Astrocyte of the hippocampus (primary cell): ENCODE measurements at regions not wholly inside any gene's neighbourhood (a gene's known extent, or its start where the extent isn't known, plus 50 kb on each side); places are given as distances from the start of the nearest gene placed in this dataset.

Experiments
- DNase-seq: peaks from one replicate; pipeline ENCODE4 v3.0.0; 2011; ENCODE audit warnings: low read depth, low spot score

DNA sequence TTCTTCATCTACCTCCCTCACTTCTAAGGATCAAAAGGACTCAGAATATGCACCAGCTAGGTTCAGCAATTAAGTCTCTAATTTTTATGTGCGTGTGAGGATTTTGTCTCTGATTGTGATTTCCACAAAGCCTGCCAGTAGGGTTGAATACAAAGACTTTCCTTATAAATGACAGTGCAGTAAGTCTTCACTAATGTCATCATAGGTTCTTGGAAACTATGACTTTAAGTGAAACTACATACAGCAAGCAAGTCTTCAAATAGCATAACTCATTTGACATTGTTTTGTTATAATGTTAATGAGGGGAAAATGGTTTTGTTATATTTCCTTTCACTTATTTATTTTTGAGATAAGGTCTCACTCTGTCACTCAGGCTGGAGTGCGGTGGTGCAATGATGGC lies 526.3 kb upstream of the DCC start:
- no peak for DNase-seq

- no peak for DNase-seq
Observed at GRCh38 chr18:51821610-51822009, 518.4 kb upstream of the DCC start.

DNA sequence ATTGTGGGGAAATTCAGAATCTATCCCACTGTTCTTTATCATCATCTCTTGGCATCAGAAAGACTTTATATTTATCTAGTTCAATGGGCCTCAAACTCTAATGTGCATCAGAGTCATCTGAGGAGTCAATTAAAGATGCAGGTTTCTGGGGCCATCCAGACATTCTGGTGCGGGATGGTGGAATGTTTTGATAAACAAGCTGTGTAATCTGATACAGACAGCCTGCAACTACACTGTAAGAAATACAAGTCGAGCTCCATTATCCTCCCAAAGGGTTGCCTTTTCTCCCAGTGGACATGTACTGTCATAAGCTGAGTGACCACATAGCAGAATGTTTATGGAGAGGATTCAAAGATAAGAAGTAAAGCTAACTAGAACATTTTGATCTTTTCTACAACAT lies 515.3 kb upstream of the DCC start:
- DNase-seq: no peak

DNA sequence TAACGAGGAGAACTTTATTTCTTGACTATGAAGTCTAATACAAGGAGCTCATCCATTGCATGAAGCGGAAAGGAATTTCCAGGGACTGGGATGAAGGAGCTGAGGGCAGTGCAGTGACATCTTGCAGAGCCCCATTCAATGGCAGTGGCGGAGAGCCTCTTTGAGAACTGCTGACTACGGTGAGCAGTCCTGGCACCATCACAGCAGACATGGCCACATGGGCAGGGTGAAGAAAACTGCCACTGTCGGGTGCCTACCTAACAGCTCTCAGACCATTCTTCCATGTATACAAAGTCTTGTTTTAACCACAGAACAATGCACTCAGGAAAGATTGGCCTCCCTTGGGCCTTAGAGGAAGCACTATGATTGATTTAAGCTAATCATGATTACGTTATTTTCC lies 506.1 kb upstream of the DCC start:
- no peak for DNase-seq

DNA sequence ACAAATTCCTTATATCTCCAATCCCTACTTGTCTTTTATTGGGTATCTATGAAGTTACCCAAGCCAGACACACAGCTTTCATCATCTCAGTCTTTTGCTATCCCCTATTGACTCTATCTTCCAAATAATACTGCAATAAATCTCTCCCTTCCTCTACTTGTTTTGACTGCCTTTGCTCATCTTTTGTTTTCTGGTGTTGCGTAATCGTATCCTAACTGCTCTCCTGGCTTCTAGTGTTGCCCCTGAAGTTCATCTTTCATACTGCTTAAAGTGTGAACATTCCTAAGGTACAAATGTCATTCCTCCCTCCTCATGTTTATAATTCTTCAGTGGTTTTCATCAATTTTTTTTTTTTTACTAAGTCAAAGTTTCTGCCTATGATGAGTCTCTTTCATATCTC lies 491.3 kb upstream of the DCC start:
- DNase-seq: no peak

GRCh38 chr18:51852681-51853080 lies 487.3 kb upstream of the DCC start:
- peak; percentile 1 for DNase-seq

- DNase-seq: no peak
Observed at GRCh38 chr18:51857989-51858388, 482.0 kb upstream of the DCC start.

DNA sequence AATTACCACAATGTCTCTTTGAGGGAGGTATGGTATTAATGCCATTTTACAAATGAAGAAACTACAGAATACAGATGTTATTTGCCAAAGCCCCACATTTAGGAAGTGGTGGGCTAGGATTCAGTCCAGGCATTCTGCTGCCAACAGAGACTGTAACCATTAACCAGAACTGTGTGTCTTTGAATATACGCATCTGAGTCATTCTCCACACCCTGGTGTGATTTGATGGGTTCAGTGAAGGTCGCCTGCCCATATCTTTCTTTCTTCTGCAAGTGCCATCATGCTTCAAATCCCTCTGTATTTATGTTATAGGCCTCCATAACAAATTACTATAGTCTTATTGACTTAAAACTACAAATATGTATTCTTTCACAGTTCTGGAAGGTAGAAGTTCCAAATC lies 479.0 kb upstream of the DCC start:
- DNase-seq: no peak

- DNase-seq: no peak
Observed at GRCh38 chr18:51862051-51862715, 477.8 kb upstream of the DCC start.

DNA sequence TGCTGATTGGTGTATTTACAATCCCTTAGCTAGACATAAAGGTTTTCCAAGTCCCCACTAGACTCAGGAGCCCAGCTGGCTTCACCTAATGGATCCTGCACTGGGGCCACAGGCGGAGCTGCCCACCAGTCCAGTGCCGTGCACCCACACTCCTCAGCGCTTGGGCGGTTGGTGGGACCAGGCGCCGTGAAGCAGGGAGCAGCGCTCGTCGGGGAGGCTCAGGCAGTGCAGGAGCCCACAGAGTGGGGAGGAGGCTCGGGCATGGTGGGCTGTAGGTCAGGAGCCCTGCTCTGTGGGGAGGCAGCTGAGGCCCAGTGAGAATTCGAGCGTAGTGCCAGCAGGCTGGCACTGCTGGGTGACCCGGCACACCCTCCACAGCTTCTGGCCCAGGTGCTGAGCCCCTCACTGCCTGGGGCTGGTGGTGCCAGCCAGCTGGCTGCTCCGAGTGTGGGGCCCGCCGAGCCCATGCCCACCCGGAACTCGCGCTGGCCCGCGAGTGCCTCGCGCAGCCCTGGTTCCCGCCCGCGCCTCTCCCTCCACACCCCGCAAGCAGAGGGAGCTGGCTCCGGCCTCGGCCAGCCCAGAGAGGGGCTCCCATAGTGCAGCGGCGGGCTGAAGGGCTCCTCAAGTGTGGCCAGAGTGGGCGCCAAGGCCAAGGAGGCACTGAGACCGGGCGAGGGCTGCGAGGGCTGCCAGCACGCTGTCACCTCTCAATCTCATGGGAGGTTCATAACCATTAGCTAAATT lies 475.6 kb upstream of the DCC start:
- DNase-seq: no peak

DNA sequence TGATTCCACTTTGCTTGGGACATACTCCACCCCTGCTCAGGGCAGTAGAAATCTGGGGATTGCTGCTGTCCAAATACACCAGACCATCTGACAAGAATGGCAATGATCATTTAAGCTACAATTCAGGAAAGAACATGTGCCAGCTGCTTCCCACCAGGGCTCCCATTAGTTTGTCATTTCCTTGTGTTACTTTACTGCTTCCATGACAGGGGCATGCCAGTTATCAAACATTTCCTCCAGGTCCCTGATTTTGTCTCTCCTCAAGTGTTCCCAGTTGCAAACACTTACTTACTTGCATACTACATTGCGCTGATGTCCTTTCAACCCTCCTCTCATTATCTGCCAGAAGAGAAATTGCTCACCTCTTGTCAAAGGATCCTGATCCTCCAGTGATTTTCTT lies 474.5 kb upstream of the DCC start:
- no peak for DNase-seq

DNA sequence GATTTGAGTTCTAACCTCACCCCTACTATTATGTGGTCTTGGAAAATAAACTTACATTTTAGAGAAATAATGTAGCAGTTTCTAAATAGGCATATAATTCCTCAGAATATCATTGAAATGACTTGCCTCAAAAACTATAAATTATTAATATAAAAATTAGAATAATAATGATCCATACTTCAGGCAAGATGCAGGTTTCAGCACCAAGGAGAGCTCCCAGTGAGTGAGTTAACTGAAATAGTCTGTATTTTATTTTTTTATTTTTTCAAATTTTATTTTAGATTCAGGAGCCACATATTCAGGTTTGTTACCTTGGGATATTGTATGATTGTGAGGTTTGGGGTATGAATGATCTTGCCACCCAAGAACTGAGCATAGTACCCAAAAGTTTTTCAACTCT lies 472.2 kb upstream of the DCC start:
- DNase-seq: peak; percentile 16

- DNase-seq: no peak
Observed at GRCh38 chr18:51878724-51879123, 461.3 kb upstream of the DCC start.

DNA sequence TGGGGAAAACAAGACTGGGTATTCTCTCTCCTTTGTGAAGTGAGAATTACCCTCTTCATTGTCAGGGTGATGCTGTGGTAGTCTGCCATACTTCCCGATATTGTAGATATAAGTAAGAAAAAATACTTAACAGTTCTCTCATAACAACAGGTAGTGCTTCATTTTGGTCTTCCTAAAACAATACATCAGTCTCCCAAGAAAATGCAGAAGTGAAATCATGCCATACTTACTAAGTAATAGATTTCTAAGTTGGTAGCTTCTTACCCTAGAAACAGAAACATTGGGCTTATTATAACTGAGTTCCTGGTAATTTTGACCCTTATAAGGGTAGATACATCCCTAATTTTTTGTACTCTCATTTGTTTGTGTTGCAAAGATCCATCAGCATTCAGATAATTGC lies 460.7 kb upstream of the DCC start:
- no peak for DNase-seq

GRCh38 chr18:51881394-51881793 lies 458.6 kb upstream of the DCC start:
- no peak for DNase-seq

- DNase-seq: no peak
Observed at GRCh38 chr18:51884039-51884438, 456.0 kb upstream of the DCC start.

- DNase-seq: peak; percentile 57
Observed at GRCh38 chr18:51890762-51891161, 449.2 kb upstream of the DCC start.

GRCh38 chr18:51891876-51892275 lies 448.1 kb upstream of the DCC start:
- no peak for DNase-seq

GRCh38 chr18:51897884-51898283 lies 442.1 kb upstream of the DCC start:
- no peak for DNase-seq

DNA sequence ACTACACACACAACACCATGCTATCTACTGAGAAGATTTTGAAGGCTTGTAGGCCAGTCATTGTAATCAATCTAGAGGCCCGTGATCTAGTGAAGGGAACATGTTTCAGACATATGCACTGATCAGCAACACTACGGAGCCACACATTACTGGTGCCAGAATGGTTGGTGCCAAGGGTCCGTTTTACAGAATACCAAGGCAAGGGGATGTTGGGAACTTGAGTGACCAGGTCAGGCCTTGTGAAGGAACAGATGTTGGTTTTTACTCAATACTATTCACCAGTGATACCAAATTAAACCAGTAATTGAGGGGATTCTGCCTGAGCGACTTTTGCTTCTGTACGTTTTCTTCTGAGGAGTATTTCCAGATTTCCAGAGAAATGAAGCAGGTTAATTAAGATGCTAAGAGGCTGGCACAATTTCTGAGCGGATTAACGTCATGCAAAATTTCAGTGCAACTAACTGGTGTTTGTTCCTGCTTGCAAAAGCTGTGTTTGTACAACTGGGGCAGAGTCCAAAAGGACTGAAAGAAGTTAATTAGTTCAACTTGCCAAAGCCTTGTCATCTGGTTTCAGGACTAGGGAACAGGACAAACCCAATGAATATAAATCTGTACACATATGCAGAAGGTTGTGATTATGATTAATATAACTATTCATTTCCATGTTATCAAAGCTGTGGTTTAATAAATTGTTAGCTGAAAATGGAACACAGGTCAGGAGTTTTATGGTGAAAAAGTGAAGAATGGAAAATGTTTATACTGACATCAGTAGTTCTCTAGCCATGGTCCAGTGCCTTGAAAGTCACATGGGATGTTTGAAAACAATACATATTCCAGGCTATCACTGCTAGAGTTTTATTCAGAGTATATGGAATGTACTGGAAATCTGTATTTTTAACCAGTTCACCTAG lies 432.1 kb upstream of the DCC start:
- DNase-seq: no peak

DNA sequence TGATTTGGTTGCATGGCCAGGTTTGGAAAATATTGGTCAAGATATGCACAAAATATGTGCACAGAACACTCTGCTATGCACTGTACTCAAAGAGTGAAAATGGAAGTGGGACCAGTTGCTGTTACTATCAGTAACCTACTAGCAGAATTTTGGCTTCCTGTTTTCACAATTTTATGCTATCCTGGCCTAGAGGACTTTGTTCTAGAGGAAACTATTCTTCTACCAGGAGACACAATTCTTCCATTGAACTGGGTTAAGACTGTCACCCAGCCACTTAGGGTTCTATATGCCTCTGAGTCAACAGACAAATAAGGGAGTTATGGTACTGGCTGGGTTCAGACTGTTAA lies 431.4 kb upstream of the DCC start:
- no peak for DNase-seq

DNA sequence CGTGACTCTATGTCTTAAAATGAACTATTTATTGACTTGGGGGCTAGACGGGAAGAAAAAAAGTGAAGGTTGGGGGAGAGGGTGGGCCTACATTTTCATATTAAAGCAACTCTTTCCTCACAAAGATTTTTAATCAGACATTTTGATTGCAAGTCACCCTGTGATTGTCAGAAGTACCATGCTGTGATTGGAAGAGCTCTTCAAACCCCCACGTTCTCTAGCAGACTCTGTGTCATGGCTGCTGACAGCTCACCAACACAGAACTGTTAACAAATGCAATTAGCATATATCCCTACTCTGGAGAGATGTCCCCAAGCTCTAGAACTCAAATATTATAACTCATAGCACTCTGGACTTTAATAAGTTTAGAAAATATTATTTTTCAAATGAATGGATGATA lies 428.4 kb upstream of the DCC start:
- no peak for DNase-seq

- DNase-seq: no peak
Observed at GRCh38 chr18:51912381-51912780, 427.6 kb upstream of the DCC start.
